ENCODE measurements at regions not wholly inside any gene's neighbourhood (a gene's known extent, or its start where the extent isn't known, plus 50 kb on each side); places are given as distances from the start of the nearest gene placed in this dataset.

DNA sequence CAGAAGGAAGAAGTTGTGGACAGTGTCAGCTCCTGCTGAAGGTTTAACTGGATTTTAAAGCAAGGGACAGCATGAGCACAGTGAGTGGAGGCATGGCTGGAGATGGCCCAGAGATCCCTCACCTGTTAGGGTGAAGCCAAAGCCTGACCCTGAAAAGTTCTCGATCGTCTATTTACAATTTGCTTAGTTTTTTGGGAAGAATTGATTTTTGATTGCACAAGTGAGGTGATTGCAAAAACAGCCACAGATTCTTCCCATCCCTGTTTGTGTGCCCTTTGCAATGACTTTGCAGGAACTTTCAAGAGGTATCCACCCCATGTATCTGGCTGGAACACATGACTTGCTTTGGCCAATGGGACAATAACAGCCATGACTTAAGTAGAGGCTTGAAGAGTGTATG is 170.1 kb downstream of the TFAP2C start:
- CTCF ChIA-PET, result no interaction called here
- no TSS peak for BruUV-seq (replicated peaks)
- Histone ChIP-seq H3K9me3 (ENCODE audit: low read depth, low read length, poor library complexity, severe bottlenecking) (no peaks in the 10 kb centered on the region), H3K4me3 (ENCODE audit: low read depth, low read length, poor library complexity, severe bottlenecking) (no peak overlapping the region), H3K27me3 (replicated peaks; ENCODE audit: insufficient read depth, low read depth, low read length, poor library complexity) (peaks cover 44% of the 10 kb centered on the region), H3K4me1 (ENCODE audit: insufficient read depth, low read length, poor library complexity, severe bottlenecking) (no peaks in the 10 kb centered on the region), H3K36me3 (ENCODE audit: insufficient read depth, low read length, poor library complexity, severe bottlenecking) (no peaks in the 10 kb centered on the region), H3K27ac (ENCODE audit: low read depth, low read length, poor library complexity, severe bottlenecking) (no peak overlapping the region)
- POLR2A ChIA-PET (ENCODE audit: low non-redundant PET), result no interaction called here
- no peak for TF ChIP-seq EZH2 (IDR thresholded peaks at IDR 0.05; ENCODE audit: borderline replicate concordance, low read depth, low read length, poor library complexity, severe bottlenecking)
- TF ChIP-seq, protein P1, sequence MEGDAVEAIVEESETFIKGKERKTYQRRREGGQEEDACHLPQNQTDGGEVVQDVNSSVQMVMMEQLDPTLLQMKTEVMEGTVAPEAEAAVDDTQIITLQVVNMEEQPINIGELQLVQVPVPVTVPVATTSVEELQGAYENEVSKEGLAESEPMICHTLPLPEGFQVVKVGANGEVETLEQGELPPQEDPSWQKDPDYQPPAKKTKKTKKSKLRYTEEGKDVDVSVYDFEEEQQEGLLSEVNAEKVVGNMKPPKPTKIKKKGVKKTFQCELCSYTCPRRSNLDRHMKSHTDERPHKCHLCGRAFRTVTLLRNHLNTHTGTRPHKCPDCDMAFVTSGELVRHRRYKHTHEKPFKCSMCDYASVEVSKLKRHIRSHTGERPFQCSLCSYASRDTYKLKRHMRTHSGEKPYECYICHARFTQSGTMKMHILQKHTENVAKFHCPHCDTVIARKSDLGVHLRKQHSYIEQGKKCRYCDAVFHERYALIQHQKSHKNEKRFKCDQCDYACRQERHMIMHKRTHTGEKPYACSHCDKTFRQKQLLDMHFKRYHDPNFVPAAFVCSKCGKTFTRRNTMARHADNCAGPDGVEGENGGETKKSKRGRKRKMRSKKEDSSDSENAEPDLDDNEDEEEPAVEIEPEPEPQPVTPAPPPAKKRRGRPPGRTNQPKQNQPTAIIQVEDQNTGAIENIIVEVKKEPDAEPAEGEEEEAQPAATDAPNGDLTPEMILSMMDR (conservative IDR thresholded peaks at IDR 0.05; ENCODE audit: low read depth, low read length), result no peak
- no peak for DNase-seq (ENCODE audit: low spot score)
- intact Hi-C loops (cut with micrococcal nuclease; ENCODE audit: unreplicated experiment), result no loop called here

DNA sequence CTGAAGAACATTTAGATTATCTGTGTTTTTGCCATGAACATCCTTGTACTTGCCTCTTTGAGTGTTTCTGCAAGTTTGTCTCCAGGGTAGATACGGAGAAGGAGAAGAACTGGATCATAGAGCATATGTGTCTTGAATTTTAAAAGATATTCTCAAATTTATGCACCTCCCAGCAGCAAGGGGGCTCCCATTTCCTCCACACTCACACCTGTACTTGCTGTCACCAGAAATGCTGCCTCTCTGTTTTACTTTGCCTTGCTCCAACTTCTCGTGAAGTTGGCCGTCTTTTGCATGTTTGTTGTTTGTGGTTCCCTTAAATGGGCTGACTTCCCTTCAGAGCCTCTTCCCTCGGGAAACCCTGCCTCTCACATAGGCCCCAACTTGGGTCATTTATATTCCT is 171.0 kb downstream of the TFAP2C start:
- no peak for TF ChIP-seq EZH2 (IDR thresholded peaks at IDR 0.05; ENCODE audit: borderline replicate concordance, low read depth, low read length, poor library complexity, severe bottlenecking)
- TF ChIP-seq, protein P1 (conservative IDR thresholded peaks at IDR 0.05; ENCODE audit: low read depth, low read length), result no peak
- ChIA-PET CTCF (no interaction called here), POLR2A (ENCODE audit: low non-redundant PET) (no interaction called here)
- Histone ChIP-seq H3K36me3 (ENCODE audit: insufficient read depth, low read length, poor library complexity, severe bottlenecking) (no peaks in the 10 kb centered on the region), H3K9me3 (ENCODE audit: low read depth, low read length, poor library complexity, severe bottlenecking) (no peaks in the 10 kb centered on the region), H3K27ac (ENCODE audit: low read depth, low read length, poor library complexity, severe bottlenecking) (no peak overlapping the region), H3K4me3 (ENCODE audit: low read depth, low read length, poor library complexity, severe bottlenecking) (no peak overlapping the region), H3K4me1 (ENCODE audit: insufficient read depth, low read length, poor library complexity, severe bottlenecking) (no peaks in the 10 kb centered on the region), H3K27me3 (replicated peaks; ENCODE audit: insufficient read depth, low read depth, low read length, poor library complexity) (peaks cover 44% of the 10 kb centered on the region)
- no peak for DNase-seq (ENCODE audit: low spot score)
- no TSS peak for BruUV-seq (replicated peaks)
- intact Hi-C loops (cut with micrococcal nuclease; ENCODE audit: unreplicated experiment), result no loop called here

DNA sequence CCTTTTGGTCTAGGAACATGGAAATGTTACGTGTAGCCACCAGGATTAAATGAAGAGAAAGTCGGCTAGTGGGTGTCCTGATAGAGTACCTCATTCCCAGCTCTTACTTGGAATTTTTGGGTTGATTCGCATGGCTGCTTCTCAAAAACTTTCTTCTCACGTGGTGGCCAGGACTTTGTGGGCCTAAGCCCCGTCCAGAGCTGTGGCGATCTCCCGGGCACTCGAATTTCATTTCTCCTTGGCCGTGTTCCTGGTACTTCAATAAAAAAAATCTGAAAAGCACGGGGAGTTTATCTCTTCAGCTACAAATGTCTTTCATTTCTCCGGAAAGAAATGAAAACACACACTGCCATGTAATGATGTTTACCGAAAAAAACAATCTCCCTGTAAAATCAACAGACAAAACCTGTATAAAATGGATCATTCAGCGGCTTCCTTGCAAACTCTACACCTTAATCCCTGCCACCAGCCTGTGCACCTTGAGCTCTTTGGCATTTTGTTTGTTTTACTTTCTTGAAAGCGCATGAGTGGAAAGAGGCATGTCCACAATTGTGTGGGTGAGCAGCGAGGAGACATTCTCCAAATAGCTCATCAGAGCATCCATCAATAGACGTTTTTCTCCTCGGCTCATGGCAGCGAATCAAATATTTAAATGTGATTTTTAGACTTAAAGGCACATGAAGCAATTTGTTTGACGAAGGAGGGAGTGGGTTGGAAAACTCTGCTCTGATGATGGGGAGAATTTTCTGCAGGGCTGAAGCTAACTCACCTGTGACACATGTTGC is 173.1 kb downstream of the TFAP2C start:
- DNase-seq (ENCODE audit: low spot score), result no peak
- TF ChIP-seq, protein P1 (conservative IDR thresholded peaks at IDR 0.05; ENCODE audit: low read depth, low read length), result no peak
- TF ChIP-seq EZH2 (IDR thresholded peaks at IDR 0.05; ENCODE audit: borderline replicate concordance, low read depth, low read length, poor library complexity, severe bottlenecking), result no peak
- H3K4me3 ChIP-seq (ENCODE audit: low read depth, low read length, poor library complexity, severe bottlenecking), result no peak overlapping the region
- H3K27me3 ChIP-seq (replicated peaks; ENCODE audit: insufficient read depth, low read depth, low read length, poor library complexity), result peaks cover 51% of the 10 kb centered on the region
- H3K9me3 ChIP-seq (ENCODE audit: low read depth, low read length, poor library complexity, severe bottlenecking), result no peaks in the 10 kb centered on the region
- no TSS peak for BruUV-seq (replicated peaks)
- no peak overlapping the region for H3K27ac ChIP-seq (ENCODE audit: low read depth, low read length, poor library complexity, severe bottlenecking)
- CTCF ChIA-PET, result no interaction called here
- H3K36me3 ChIP-seq (ENCODE audit: insufficient read depth, low read length, poor library complexity, severe bottlenecking), result no peaks in the 10 kb centered on the region
- H3K4me1 ChIP-seq (ENCODE audit: insufficient read depth, low read length, poor library complexity, severe bottlenecking), result no peaks in the 10 kb centered on the region
- intact Hi-C loops (cut with micrococcal nuclease; ENCODE audit: unreplicated experiment), result no loop called here
- POLR2A ChIA-PET (ENCODE audit: low non-redundant PET), result no interaction called here
